HAP-1 (cell line): ENCODE measurements at regions not wholly inside any gene's neighbourhood (a gene's known extent, or its start where the extent isn't known, plus 50 kb on each side); places are given as distances from the start of the nearest gene placed in this dataset.

ENCODE experiments used
- DNase-seq, 2 experiments: peaks; one replicate each; pipeline ENCODE4 v3.0.0-alpha.2; 2016 to 2020; ENCODE audit warnings: low spot score in 2 of 2
- H3K27me3 ChIP-seq: fragments of 250-450 bp; sonication (Bioruptor Pico); 2 replicates; pipeline ENCODE4 v1.5.1; 2020; ENCODE audit warnings: low read depth, mild to moderate bottlenecking, moderate library complexity
- H3K36me3 ChIP-seq: fragments of 250-450 bp; sonication (Bioruptor Pico); replicated peaks from 2 replicates; pipeline ENCODE4 v1.5.1; 2020; ENCODE audit warnings: mild to moderate bottlenecking
- H3K4me1 ChIP-seq: fragments of 250-450 bp; sonication (Bioruptor Pico); 2 replicates; pipeline ENCODE4 v1.5.1; 2020; ENCODE audit warnings: mild to moderate bottlenecking
- H3K4me3 ChIP-seq: fragments of 250-450 bp; sonication (Bioruptor Pico); 2 replicates; pipeline ENCODE4 v1.5.1; 2020; ENCODE audit warnings: mild to moderate bottlenecking, moderate library complexity
- H3K9me3 ChIP-seq: fragments of 250-450 bp; sonication (Bioruptor Pico); 2 replicates; pipeline ENCODE4 v1.5.1; 2020; ENCODE audit warnings: mild to moderate bottlenecking, moderate library complexity
- in situ Hi-C: fragments of 300-500 bp; cut with MboI; formaldehyde crosslinking; loops from 3 replicates; pipeline ENCODE4 v1.14.3; 2020; ENCODE audit warnings: low sequenced_read_pairs, inconsistent platforms, mixed read lengths

DNA sequence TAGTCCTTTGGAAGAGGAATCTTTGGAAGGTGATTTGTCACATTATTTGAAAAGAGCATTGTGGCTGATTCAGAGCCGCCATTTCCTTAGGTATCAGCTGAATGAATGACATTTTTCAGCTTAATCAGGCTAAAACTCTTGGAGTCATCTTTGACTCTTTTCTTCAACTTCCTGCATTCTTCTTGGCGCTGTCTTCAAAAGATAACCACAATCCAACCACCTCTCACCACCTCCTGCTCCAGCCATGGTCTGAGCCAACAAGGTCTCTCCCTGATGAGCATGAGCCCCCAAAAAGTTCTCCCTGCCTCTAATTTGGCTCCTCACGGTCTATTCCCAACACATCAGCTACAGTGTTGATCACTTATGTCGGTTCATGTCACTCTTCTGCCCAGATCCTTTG lies 297.6 kb upstream of the RUNX1 start:
- 0 out of 2 replicates have a peak, but pooled peaks cover 5% of the 10 kb centered on the region for H3K9me3 ChIP-seq
- H3K27me3 ChIP-seq: no peaks in the 10 kb centered on the region
- in situ Hi-C loops: no loop called here
- H3K4me3 ChIP-seq: no peak overlapping the region
- H3K4me1 ChIP-seq: no peaks in the 10 kb centered on the region
- no peak for DNase-seq
- no peaks in the 10 kb centered on the region for H3K36me3 ChIP-seq

DNA sequence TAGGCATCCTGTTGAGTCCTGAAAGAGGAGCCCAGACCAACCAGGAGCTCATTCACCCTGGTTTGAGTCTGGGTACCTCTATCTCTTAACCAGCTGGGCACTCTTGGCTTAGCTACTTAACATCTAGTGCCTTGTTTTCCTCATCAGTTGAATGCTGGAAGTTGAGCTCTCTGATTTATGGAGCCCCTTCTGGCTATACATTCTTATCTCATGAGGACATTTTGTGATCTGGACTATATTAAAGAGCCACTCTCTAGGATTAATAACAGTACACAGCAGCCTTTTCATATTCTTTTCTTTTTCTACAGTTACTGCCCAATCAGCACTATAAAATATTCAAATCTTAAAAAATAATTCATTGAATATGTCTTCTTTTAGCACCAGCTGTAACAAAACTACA lies 296.9 kb upstream of the RUNX1 start:
- Histone ChIP-seq H3K36me3 (no peaks in the 10 kb centered on the region), H3K4me1 (no peaks in the 10 kb centered on the region), H3K27me3 (no peaks in the 10 kb centered on the region), H3K4me3 (no peak overlapping the region), H3K9me3 (0 out of 2 replicates have a peak, but pooled peaks cover 5% of the 10 kb centered on the region)
- in situ Hi-C loops: no loop called here
- DNase-seq: no peak

DNA sequence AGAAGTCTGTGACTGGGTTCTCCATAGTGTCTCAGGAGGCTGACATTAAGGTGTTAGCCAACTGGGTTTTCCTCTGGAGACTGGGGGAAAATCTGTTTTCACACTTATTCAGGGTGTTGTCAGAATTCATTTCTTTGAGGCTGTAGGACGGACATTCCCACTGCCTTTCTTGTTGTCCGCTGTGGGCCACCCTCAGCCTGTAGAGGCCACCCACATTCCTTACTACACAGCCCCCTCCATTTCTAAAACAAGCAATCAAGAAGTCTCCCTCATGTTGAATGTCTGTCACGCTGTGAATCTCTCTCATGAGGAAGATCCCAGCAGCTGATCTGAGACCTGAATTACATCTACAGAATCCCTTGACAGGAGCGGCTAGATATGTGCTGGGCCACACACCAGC lies 295.5 kb upstream of the RUNX1 start:
- in situ Hi-C loops: no loop called here
- Histone ChIP-seq H3K36me3 (no peaks in the 10 kb centered on the region), H3K27me3 (no peaks in the 10 kb centered on the region)

DNA sequence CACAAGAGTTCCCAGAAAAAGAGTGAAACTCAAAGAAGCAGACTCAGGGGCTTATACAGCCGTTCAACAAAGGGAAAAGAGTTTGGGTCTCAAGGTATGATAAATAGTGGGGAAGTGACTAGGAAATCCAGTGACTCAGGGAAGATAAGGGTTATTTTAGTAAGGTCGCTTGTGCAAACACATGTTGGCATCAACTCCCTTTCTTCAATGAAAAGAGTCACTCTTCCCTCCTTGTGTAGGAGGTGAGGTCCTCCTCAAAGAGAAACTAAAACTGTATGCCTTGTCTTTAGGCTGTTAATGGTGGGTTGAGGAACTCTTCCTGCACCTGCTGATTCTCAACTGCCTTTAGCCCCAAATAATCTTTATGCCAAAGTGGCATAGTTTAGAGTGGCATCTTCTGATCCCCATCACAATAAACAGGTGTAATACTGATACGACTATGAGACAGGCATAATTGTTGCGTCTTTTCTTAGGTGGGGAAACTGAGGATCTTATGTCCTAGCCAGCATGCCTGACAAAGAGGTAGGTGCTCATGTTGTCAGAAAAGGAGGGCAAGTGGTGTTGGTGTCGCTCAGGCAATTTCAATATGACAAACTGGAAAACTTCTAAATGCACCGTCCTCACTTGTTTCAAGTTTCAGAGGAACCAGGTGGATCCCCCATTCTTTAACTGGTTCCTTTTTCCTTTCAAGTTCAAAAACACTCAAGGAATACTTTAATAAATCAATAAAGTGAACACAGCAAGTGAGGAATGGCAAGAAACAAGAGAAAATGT lies 294.1 kb upstream of the RUNX1 start:
- H3K36me3 ChIP-seq: no peaks in the 10 kb centered on the region
- H3K4me1 ChIP-seq: no peaks in the 10 kb centered on the region
- no peaks in the 10 kb centered on the region for H3K27me3 ChIP-seq
- H3K9me3 ChIP-seq: no peaks in the 10 kb centered on the region; the same call in 1 of the 2 replicates
- H3K4me3 ChIP-seq: no peak overlapping the region
- in situ Hi-C loops: no loop called here
- no peak for DNase-seq

More for the DNA sequence above, 295.5 kb upstream of the RUNX1 start:
- no peak for DNase-seq
- Histone ChIP-seq H3K4me3 (no peak overlapping the region), H3K9me3 (no peaks in the 10 kb centered on the region), H3K4me1 (no peaks in the 10 kb centered on the region)

- Histone ChIP-seq H3K27me3 (no peaks in the 10 kb centered on the region), H3K4me3 (no peak overlapping the region), H3K9me3 (no peaks in the 10 kb centered on the region; the same call in 1 of the 2 replicates), H3K4me1 (no peaks in the 10 kb centered on the region), H3K36me3 (no peaks in the 10 kb centered on the region)
- in situ Hi-C loops: no loop called here
- DNase-seq: no peak
Observed at GRCh38 chr21:35342440-35342839, 293.3 kb upstream of the RUNX1 start.

- no peak for DNase-seq
Observed at GRCh38 chr21:35340273-35340672, 291.2 kb upstream of the RUNX1 start.

DNA sequence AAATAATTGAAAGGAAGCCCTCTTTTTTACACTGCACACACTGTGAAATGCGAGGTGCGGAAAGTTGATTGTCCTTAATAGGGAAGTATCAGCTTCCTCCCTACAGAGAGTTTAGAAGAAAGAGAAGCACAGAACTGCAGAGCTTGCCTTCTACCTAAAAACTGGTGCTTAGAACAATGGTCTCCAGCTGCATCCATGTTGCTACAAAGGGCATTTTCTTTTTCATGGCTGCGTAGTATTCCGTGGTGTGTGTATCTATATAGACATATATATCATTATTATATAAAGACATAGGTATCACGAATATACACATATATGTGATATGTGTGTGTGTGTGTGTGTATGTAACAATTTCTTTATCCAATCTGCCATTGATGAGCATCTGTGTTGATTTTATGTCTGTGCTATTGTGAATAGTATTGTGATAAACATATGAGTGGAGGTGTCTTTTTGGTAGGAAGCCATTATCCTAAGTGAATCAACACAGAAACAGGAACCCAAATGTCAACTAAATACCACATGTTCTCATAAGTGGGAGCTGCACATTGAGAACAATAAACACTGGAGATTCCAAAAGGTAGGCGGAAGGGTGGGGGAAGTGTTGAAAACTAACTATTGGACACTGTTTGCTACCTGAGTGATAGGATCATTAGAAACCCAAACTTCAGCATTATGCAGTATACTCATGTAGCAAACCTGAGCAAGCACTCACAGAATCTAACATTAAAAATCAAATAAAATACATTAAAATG lies 290.0 kb upstream of the RUNX1 start:
- Histone ChIP-seq H3K4me1 (no peaks in the 10 kb centered on the region), H3K27me3 (no peaks in the 10 kb centered on the region), H3K9me3 (no peaks in the 10 kb centered on the region; the same call in 1 of the 2 replicates)

More at GRCh38 chr21:35340273-35340672, 291.2 kb upstream of the RUNX1 start:
- Histone ChIP-seq H3K27me3 (no peaks in the 10 kb centered on the region), H3K4me1 (no peaks in the 10 kb centered on the region), H3K36me3 (no peaks in the 10 kb centered on the region), H3K4me3 (no peak overlapping the region), H3K9me3 (no peaks in the 10 kb centered on the region; the same call in 1 of the 2 replicates)
- in situ Hi-C loops: no loop called here

GRCh38 chr21:35338281-35338680 lies 289.2 kb upstream of the RUNX1 start:
- Histone ChIP-seq H3K4me3 (no peak overlapping the region), H3K9me3 (no peaks in the 10 kb centered on the region; the same call in 1 of the 2 replicates), H3K4me1 (no peaks in the 10 kb centered on the region), H3K36me3 (no peaks in the 10 kb centered on the region), H3K27me3 (no peaks in the 10 kb centered on the region)
- no peak for DNase-seq
- in situ Hi-C loops: no loop called here

More for the DNA sequence above, 290.0 kb upstream of the RUNX1 start:
- Histone ChIP-seq H3K4me3 (no peak overlapping the region), H3K36me3 (no peaks in the 10 kb centered on the region)
- DNase-seq: no peak
- in situ Hi-C loops: no loop called here

- no peaks in the 10 kb centered on the region for H3K36me3 ChIP-seq
- H3K27me3 ChIP-seq: no peaks in the 10 kb centered on the region
- H3K4me3 ChIP-seq: no peak overlapping the region
- H3K4me1 ChIP-seq: no peaks in the 10 kb centered on the region
- no peaks in the 10 kb centered on the region; the same call in 1 of the 2 replicates for H3K9me3 ChIP-seq
- in situ Hi-C loops: no loop called here
- no peak for DNase-seq
Observed at GRCh38 chr21:35337573-35337972, 288.5 kb upstream of the RUNX1 start.

DNA sequence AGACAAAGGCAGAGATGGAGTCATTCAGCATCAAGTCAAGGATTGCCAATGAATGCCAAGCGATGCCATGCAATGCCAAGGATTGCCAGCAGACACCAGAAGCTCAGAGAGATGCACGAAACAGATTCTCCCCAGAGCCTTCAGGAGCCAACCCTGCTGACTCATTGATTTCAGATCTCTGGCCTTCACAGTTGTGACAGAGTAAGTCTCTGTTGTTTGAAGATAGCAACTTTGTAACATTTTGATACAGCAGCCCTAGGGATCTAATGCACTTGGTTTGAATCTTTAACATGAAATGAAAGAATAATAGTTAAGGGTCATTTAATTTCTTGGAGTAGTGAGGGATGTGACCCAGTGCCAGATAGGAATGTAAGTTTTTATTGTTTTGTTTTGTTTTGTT lies 287.4 kb upstream of the RUNX1 start:
- Histone ChIP-seq H3K9me3 (no peaks in the 10 kb centered on the region; the same call in 1 of the 2 replicates), H3K4me1 (no peaks in the 10 kb centered on the region), H3K4me3 (no peak overlapping the region), H3K27me3 (no peaks in the 10 kb centered on the region), H3K36me3 (no peaks in the 10 kb centered on the region)
- in situ Hi-C loops: no loop called here
- no peak for DNase-seq

- Histone ChIP-seq H3K4me3 (no peak overlapping the region), H3K9me3 (no peaks in the 10 kb centered on the region; the same call in 1 of the 2 replicates), H3K27me3 (no peaks in the 10 kb centered on the region), H3K4me1 (no peaks in the 10 kb centered on the region), H3K36me3 (no peaks in the 10 kb centered on the region)
- in situ Hi-C loops: no loop called here
- DNase-seq: no peak
Observed at GRCh38 chr21:35335951-35336446, 286.9 kb upstream of the RUNX1 start.

DNA sequence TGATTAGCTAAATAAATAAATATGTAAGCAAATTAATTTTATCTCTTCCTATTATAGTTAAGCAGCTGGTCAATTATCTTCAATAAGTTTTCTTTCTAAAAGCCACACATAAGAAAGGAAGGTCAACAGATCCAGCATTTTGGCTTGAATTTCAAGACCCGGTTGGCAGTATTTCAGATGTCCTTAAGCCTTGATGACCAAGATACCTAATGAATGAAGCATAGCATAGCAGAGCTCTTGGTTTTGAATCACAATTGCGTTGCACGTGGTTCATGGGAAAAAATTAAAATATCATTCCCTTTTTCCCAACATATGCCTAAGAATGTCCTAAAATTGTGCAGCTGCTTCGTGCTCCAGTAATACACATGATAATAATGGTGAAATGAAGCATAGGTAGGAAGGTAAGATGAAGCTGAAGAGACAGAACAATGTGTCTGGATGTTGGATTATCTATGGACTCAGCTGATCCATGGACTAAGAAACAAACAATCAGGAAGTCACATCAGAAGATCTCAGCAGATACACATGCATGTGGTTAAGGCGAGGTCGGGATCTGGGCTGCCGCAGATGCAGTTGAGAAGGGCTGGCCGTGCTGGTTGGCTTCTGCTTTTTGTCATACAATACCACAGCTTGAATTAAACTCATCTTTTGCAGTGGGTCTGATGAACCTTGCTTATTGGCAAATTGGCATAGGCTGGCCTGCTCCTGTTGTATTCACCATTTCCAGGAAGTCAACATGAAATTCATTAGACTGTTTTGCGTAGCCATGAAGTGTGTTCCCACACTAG lies 284.9 kb upstream of the RUNX1 start:
- in situ Hi-C loops: no loop called here
- Histone ChIP-seq H3K4me1 (no peaks in the 10 kb centered on the region), H3K27me3 (no peaks in the 10 kb centered on the region), H3K9me3 (no peaks in the 10 kb centered on the region; the same call in 1 of the 2 replicates), H3K4me3 (no peak overlapping the region), H3K36me3 (no peaks in the 10 kb centered on the region)
- no peak for DNase-seq

DNA sequence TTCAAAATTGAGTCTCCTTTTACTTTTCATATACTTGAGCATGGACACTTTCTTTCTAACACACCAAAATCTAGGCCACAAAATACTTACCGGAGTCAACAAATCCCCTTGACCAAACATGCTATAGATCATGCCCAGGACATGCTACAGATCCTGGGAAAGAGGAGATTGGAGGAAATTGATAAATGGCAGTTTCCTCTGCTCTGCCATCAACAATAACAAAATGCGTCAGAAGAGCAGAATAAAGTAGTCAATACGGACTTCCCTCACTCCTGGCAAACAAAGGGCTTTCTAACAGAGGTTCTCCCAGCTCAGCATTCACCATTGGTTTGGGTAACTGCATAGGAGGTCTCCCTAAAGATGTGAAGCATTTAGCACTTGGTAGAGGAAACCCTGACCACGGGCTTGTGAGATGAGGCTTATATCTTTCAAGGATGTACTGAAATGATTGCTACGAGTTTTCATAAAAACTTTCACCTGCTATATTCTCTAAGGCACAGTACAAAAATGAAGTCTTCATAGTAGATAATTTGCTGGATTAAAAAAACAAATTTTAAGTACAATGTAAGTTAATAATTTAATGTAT lies 283.8 kb upstream of the RUNX1 start:
- Histone ChIP-seq H3K4me1 (no peaks in the 10 kb centered on the region), H3K27me3 (no peaks in the 10 kb centered on the region), H3K36me3 (no peaks in the 10 kb centered on the region), H3K4me3 (no peak overlapping the region), H3K9me3 (no peaks in the 10 kb centered on the region)
- in situ Hi-C loops: no loop called here
- DNase-seq: no peak
